Smooth muscle cell (in vitro differentiated cells): ENCODE measurements at regions not wholly inside any gene's neighbourhood (a gene's known extent, or its start where the extent isn't known, plus 50 kb on each side); places are given as distances from the start of the nearest gene placed in this dataset.

Experiments used
- DNase-seq: peaks from one replicate; lab custom pipeline; 2025; ENCODE audit not compliant: unreplicated experiment; lab: John Stamatoyannopoulos, UW
- H2AFZ ChIP-seq: fragments of 200-600 bp; sonication (generic); 2 replicates; pipeline ENCODE4 v1.6.0; 2016; ENCODE audit warnings: antibody characterized with exemption, low read depth, mild to moderate bottlenecking
- H3F3A ChIP-seq: fragments of 200-600 bp; sonication (generic); 2 replicates; pipeline ENCODE4 v1.6.0; 2017; ENCODE audit warnings: antibody characterized with exemption, low read depth
- H3K27ac ChIP-seq: fragments of 200-600 bp; sonication (generic); 2 replicates; pipeline ENCODE4 v1.5.1; 2016; ENCODE audit warnings: low read depth, mild to moderate bottlenecking
- H3K27me3 ChIP-seq: fragments of 200-600 bp; sonication (generic); 2 replicates; pipeline ENCODE4 v1.6.1; 2016; ENCODE audit warnings: low read depth, mild to moderate bottlenecking
- H3K36me3 ChIP-seq: fragments of 200-600 bp; sonication (generic); 2 replicates; pipeline ENCODE4 v1.5.1; 2016; ENCODE audit warnings: low read depth
- H3K4me1 ChIP-seq: fragments of 200-600 bp; sonication (generic); 2 replicates; pipeline ENCODE4 v1.5.1; 2016; ENCODE audit warnings: low read depth
- H3K4me2 ChIP-seq: fragments of 200-600 bp; sonication (generic); 2 replicates; pipeline ENCODE4 v1.6.0; 2016; ENCODE audit warnings: mild to moderate bottlenecking
- H3K4me3 ChIP-seq: fragments of 200-600 bp; sonication (generic); 2 replicates; pipeline ENCODE4 v1.5.1; 2016; ENCODE audit warnings: mild to moderate bottlenecking
- H3K79me2 ChIP-seq: fragments of 200-600 bp; sonication (generic); 2 replicates; pipeline ENCODE4 v1.6.0; 2016; ENCODE audit warnings: low read depth, mild to moderate bottlenecking
- H3K9ac ChIP-seq: fragments of 200-600 bp; sonication (generic); 2 replicates; pipeline ENCODE4 v1.6.0; 2016; ENCODE audit warnings: low read depth
- H3K9me3 ChIP-seq: fragments of 200-600 bp; sonication (generic); replicated peaks from 2 replicates; pipeline ENCODE4 v1.5.1; 2016; ENCODE audit warnings: low read depth
- H4K20me1 ChIP-seq: fragments of 200-600 bp; sonication (generic); 2 replicates; pipeline ENCODE4 v1.6.0; 2016; ENCODE audit warnings: low read depth
- WGBS: methylation state at CpG from one replicate; pipeline ENCODE4 v1.1.7; 2016; ENCODE audit warnings: low lambda C conversion rate; 5-methylcytosine and 5-hydroxymethylcytosine counted together
- TF ChIP-seq, protein P1 (sequence below): fragments of 200-600 bp; sonication (generic); IDR thresholded peaks from 2 replicates; pipeline ENCODE4 v1.5.1; 2017; ENCODE audit warnings: borderline replicate concordance, mild to moderate bottlenecking, antibody characterized with exemption; ENCODE audit not compliant: insufficient read depth, poor library complexity, severe bottlenecking

DNA sequence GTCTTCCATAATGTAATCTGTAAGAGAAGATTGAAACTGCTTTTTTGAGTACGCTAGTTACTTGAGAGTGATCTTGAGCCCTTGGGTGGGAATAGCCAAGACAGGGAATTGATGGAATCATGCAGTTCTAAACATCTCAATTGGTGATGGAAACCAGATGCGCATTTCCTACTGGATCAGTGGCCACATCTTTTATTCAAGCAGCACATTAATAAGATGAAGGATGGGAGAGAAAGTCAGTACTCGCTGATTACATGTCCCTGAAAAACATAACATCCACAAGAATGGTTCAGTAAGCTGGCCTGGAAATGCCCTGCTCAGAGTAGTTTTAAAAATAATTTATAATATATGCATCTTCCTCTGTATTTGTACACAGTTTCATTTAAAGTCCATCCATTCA is 833.8 kb downstream of the JRKL start:
- Histone ChIP-seq H3F3A (no peaks in the 10 kb centered on the region), H4K20me1 (no peaks in the 10 kb centered on the region), H3K9ac (no peak overlapping the region), H3K36me3 (no peaks in the 10 kb centered on the region), H3K4me3 (no peak overlapping the region), H3K9me3 (no peaks in the 10 kb centered on the region), H3K4me1 (peaks cover 3% of the 10 kb centered on the region), H3K27ac (no peak overlapping the region), H2AFZ (no peak overlapping the region), H3K79me2 (no peaks in the 10 kb centered on the region), H3K4me2 (no peak overlapping the region), H3K27me3 (no peaks in the 10 kb centered on the region)
- 89% methylated on average over 3 of the region's 3 CpGs for WGBS
- DNase-seq = no peak
- TF ChIP-seq, protein P1, sequence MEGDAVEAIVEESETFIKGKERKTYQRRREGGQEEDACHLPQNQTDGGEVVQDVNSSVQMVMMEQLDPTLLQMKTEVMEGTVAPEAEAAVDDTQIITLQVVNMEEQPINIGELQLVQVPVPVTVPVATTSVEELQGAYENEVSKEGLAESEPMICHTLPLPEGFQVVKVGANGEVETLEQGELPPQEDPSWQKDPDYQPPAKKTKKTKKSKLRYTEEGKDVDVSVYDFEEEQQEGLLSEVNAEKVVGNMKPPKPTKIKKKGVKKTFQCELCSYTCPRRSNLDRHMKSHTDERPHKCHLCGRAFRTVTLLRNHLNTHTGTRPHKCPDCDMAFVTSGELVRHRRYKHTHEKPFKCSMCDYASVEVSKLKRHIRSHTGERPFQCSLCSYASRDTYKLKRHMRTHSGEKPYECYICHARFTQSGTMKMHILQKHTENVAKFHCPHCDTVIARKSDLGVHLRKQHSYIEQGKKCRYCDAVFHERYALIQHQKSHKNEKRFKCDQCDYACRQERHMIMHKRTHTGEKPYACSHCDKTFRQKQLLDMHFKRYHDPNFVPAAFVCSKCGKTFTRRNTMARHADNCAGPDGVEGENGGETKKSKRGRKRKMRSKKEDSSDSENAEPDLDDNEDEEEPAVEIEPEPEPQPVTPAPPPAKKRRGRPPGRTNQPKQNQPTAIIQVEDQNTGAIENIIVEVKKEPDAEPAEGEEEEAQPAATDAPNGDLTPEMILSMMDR = no peak

DNA sequence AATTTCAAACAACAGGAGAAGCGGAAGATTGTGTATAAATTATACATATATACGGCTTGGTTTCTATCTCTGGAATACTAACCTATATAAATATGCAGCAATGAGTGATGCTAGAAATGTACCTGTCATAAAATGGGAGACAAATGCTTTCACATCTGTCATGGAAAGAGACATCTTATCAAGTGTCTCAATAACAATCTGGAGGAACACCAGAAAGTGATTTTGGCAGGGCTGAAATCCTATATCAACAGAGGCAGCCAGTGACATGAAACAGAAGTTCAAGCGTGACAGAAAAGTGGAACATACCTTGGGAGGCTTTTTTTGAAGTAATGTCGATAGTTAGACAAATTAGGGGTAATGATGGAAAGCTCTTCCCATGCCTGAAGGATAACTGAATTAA is 834.6 kb downstream of the JRKL start:
- whole genome bisulfite sequencing = 55% methylated on average over 4 of the region's 4 CpGs
- Histone ChIP-seq H3K79me2 (no peaks in the 10 kb centered on the region), H2AFZ (no peak overlapping the region)

DNA sequence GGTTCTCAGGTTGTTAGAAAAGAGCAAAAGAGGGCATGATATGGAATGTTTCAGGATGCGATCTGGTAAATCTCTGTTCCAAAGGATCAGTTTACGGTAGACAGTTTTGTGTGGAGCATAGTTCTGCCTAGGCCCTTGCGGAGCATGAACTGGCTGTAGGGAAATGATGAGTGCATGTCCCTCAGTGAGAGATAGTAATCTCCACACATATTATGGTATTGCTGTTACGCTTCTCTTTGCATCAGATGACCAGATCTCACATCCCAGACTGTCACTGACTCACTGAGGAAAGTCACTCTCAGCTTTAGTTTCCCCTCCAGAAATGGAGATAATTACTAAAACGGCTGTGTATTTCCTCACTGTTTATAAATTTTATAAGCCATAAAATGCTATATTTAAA is 836.0 kb downstream of the JRKL start:
- 38% methylated on average over 5 of the region's 5 CpGs for WGBS
- Histone ChIP-seq H3K4me3 (no peak overlapping the region), H3K79me2 (no peaks in the 10 kb centered on the region), H3K4me1 (peaks cover 3% of the 10 kb centered on the region), H4K20me1 (no peaks in the 10 kb centered on the region), H2AFZ (peak overlapping the region; percentile 40), H3F3A (no peaks in the 10 kb centered on the region), H3K27me3 (no peaks in the 10 kb centered on the region), H3K4me2 (no peak overlapping the region), H3K9ac (no peak overlapping the region), H3K9me3 (no peaks in the 10 kb centered on the region), H3K36me3 (no peaks in the 10 kb centered on the region), H3K27ac (peak overlapping the region; percentile 36)
- TF ChIP-seq, protein P1 = no peak
- no peak for DNase-seq

More for the DNA sequence above, 834.6 kb downstream of the JRKL start:
- Histone ChIP-seq H4K20me1 (no peaks in the 10 kb centered on the region), H3K4me1 (peaks cover 3% of the 10 kb centered on the region), H3F3A (no peaks in the 10 kb centered on the region), H3K36me3 (no peaks in the 10 kb centered on the region), H3K27ac (no peak overlapping the region), H3K4me2 (no peak overlapping the region), H3K9ac (no peak overlapping the region), H3K9me3 (no peaks in the 10 kb centered on the region), H3K27me3 (no peaks in the 10 kb centered on the region), H3K4me3 (no peak overlapping the region)
- TF ChIP-seq, protein P1 = no peak
- no peak for DNase-seq

DNA sequence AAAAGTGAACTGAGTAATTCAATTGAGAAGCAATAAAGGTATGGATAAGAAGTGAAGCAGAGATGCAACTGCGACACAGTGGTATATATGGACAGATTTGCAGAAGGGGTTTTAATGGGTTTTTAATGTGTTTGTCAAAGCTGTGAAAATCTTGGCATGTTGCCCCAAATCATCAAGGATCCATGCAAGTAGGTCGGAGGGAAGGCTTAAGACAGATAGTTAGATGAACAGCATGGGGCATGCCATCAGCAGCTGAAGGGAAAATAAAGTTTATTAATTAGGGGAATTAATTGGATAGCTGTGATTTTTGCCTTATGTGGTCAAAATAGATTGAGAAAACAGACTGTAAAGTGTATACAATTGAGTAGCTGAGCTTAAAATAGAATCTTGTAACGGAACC is 840.1 kb downstream of the JRKL start:
- 82% methylated on average over 3 of the region's 3 CpGs for WGBS
- no peaks in the 10 kb centered on the region for H3K9me3 ChIP-seq
- H3K79me2 ChIP-seq = no peaks in the 10 kb centered on the region
- no peak overlapping the region for H3K27ac ChIP-seq
- H2AFZ ChIP-seq = no peak overlapping the region
- TF ChIP-seq, protein P1 = no peak
- no peak overlapping the region for H3K4me2 ChIP-seq
- DNase-seq = no peak
- no peak overlapping the region for H3K9ac ChIP-seq
- H3K36me3 ChIP-seq = no peaks in the 10 kb centered on the region
- H3K4me1 ChIP-seq = no peaks in the 10 kb centered on the region
- H3K27me3 ChIP-seq = no peaks in the 10 kb centered on the region
- no peaks in the 10 kb centered on the region for H4K20me1 ChIP-seq
- H3K4me3 ChIP-seq = no peak overlapping the region
- H3F3A ChIP-seq = no peaks in the 10 kb centered on the region
